T-helper 9 cell (primary cell): ENCODE measurements at regions not wholly inside any gene's neighbourhood (a gene's known extent, or its start where the extent isn't known, plus 50 kb on each side); places are given as distances from the start of the nearest gene placed in this dataset.

ENCODE experiments used
- DNase-seq: peaks from one replicate; pipeline ENCODE4 v3.0.0-alpha.2; 2020

DNA sequence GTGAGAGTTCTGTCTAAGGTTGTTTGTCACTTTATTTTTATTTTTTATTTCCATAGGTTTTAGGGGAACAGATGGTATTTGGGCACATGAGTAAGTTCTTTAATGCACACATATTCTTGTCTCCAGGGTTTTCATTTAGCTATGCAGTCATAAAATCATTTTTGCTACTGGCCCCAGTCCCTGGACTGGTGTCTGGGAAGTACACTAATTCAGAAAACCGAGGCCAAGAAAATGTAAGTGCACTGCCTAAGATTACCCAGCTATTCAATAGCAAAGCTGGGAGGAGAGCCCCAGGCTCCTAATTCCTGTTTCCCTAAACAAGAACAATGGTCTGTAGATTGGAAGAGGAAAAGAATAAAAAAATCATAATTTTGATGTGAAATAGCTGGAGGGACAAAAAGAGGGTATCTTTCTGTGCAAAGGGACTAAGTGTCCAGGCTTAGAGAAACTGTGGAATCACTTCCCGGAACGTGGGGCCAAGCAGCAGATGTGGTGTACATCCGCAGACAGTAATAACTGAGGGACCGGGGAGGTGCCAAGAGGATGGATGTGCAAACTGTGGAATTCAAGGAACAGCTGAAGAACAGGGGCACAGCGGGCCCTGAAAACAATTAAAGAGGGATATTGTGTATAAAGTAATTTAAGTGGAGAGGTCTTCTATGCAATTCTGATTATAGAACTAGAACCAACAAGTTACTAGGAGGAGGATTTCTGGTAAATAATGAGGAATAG lies 236.3 kb downstream of the ACKR3 start:
- no peak for DNase-seq

DNA sequence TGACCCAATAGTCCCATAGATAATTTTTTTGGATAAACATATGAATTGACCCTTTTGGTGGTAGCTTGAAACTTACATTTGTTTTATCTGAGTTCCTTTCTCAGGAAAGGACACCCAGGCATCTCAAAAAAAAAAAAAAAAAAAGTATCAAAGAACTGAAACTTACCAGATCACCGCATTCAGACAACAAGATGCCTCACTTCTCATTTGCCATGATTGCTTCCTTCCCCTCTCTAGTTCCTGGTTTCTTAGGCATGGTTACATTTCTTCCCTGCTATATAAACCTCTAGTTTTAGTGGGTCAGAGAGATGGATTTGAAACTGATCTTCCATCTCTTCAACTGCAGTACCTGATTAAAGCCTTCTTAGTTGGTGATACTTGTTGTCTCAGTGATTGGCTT lies 240.1 kb downstream of the ACKR3 start:
- DNase-seq = no peak

DNA sequence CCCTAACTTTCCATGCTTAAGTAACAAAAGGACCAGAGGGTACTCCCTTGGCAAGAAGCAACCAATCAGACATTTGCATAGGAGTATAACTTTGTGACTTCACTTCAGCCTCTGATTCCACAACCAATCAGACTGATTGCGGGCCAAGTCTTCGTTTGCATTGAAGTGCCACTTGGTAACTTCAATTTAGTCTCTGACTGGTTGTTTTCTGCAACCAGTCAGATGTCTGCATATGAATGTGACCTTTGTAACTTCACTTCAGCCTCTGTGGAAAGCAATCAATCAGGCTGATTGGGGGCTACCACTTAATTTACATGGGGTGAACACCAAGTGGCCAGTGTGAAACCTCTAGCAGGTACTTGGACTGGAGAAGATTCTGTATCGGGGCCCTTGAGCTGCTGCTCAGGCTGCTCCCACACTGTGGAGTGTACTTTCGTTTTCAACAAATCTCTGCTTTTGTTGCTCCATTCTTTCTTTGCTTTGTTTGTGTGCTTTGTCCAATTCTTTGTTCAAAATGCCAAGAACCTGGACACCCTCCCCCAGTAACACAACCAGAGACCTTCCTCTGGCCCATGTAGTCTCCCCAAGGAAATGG lies 241.5 kb downstream of the ACKR3 start:
- DNase-seq = no peak

DNA sequence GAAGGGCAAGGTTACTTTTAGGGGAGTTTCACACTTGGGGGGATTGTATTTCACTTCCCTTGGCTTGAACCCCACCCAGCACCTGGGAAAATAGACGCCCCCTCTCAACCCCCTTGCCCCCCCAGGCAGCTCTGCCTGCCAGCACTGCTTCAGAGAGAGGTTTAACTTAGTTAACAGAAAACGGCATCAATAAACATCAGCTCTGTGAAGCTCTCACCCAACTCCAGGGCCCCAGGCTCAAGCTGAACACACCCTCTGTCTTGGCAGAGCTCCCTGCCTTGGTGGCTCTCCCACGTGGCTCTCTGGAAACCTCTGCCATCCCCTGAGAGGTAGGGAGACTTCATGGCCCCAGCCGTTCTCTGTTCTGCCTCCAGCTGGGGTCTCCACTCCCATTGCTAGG lies 244.1 kb downstream of the ACKR3 start:
- DNase-seq = no peak

DNA sequence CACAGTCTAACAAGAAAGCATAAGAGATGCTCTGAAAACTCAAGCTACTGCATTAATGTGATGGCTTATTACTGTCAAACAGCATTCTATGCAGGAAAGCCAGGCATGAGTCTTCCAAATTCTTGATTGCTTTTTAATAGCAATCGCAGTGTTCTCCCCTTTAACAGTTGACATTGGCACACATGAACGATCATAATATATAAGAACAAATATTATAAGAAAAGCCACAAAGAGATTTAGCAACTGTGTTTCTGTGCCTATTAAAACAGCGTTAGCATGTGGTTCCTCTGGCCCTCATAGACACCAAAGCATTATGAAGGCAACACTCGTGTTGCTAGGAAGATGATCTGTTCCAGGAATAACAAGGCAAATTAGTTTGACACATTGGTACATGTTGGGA lies 245.0 kb downstream of the ACKR3 start:
- DNase-seq = no peak

DNA sequence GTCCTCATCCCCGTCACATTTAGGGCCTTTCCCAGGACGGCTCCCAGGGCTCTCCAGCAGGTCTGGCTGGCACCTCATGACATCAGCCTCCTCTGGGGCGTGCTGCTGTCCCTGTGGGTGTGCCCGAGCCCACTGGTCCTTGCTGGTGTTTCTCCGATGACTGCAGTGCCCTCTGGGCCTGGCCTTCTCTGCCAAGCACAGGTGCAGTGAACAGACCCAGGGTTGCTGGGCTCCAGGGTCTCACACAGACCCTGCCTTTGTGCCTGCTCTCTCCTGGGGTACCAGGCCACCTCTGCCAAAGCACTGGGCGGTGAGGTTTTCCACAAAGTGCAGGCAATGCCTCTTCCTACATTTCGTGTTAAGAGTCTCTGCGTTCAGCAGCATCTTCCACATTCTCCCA lies 246.1 kb downstream of the ACKR3 start:
- DNase-seq = no peak

DNA sequence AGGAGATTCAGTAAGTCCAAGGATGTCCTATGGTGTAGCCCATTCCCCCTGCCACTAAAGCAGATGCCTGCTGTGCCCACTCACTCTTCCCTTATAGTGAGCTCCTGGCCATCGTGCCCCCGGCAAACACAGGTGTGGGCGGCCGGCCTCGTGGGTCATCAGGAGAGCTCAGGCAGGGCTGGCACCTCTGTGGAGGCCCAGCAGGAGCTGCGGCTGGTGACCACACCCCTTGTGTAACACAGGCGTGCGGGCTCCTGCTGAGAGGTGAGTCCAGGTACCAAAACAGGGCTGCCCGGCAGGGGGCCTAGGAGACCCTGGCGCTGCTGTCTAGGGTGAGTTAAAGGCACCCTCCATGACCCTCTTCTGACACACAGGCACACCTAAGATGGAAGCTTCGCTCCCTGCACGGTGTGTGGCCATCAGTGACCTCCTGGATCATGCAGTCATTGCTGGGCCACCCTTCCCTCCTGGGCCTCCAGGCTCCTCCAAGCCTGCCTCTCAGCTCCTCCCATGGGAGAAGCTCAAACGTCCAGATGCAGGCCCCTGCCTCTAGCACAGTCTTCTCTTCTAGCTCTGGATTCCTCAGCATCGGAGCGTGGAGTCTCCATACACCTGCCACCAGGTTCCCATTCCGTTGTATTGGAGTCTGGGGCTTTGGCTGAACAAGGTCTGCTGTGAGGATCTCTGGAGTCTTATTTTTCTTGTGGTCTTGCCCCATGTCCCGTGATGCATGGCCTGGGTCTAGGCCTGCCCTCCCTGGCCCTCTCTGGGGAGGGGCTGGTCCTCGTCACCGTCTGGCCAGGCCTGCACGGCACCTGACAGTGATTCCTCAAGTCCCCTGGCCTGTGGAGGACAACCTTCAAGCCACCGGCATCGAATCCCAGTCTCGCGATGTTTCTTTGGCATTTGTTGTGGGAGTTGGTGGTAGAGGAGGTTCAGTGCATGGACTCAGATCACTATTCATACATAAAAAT lies 246.9 kb downstream of the ACKR3 start:
- no peak for DNase-seq

DNA sequence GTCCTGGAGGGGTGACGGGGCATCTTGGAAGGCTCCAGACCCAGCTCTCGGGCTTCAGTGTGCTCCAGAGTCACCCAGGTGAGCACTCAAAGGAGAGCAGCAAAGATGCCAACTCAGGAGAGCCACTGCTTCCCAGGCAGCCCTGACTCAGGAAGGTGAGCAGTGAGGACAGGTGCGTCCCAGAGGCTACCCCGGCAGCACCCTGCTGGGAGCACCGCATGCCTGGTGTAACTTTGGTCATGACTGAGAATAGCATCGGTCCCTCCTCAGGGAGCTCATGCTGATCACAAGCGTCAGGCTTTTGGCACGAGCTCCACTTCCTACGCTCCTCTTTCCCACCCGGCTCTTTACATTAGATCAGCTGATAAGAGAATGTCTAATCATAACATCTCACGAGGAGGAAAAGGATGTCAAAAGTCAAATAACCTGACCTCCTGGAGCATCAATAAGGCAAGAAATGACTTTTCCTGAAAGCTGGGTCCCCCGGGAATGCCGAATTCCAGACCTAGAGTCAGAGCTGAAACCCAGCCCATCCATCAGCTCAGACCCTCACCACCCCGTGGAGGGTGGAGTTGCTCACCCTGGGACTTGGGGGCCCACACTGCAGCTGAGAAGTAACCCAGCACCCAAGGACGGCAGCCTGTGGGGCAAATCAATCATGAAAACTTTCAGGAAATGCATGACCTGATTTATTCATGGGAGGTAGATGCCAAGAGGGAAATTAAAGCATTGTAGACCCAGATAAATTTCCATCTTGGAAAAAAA lies 248.8 kb downstream of the ACKR3 start:
- no peak for DNase-seq

DNA sequence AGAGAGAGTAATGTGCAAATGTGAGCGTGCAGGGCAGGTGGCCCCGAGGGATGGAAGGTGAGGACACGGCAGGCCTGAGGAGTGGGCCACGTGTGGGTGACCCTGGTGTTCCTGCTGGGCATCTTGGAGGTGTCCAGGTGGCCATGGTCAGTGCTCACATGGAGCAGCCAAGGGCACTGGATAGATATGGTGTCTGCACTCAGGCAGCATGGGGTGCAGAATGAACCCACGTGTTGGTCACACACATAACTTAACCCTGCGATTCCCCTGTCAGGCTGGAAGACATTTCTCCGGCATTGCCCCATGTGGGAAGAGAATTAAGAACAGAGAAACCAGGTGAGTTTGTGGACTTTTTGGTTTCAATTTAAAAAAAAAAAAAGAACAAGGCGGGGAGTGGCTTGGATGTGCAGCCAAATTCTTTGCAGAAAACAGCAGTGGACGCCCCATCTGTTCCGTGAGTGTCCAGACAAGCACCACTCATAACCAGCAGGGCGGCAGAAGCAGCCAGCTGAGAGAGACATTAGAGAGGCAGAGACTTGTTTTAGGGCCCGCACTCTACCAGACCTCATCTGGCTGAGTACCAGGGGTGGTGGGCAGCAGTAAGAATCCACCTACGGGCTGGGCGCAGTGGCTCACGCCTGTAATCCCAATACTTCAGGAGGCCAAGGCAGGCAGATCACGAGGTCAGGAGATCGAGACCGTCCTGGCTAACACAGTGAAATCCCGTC lies 249.8 kb downstream of the ACKR3 start:
- DNase-seq = no peak

DNA sequence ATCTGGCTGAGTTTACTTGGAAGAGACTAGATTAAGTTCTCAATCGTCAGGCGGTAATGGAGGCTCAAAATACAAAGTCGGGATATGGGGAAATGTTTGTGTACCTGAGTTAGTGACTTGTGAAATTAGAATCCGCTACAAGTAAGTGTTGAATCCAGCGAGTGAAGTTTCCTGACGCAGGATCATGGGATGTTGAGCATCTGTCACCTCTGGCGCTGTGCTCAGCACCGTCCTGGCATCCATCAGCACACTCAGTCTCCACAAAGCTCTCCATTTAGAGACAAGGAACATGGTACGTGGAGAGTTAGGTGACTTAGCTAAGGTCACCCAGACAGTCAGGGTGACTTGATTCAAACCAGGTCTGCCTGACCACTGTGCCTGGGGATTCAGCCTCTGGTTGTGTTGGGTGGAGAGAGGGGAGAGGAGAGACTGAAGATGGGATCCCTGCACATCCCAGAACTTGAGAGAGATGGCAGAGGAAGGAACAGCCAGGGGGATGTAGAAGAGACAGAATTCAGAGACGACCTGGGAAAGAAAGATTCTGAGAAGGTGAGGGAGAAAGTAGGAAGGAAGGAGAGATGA lies 251.2 kb downstream of the ACKR3 start:
- DNase-seq = no peak

DNA sequence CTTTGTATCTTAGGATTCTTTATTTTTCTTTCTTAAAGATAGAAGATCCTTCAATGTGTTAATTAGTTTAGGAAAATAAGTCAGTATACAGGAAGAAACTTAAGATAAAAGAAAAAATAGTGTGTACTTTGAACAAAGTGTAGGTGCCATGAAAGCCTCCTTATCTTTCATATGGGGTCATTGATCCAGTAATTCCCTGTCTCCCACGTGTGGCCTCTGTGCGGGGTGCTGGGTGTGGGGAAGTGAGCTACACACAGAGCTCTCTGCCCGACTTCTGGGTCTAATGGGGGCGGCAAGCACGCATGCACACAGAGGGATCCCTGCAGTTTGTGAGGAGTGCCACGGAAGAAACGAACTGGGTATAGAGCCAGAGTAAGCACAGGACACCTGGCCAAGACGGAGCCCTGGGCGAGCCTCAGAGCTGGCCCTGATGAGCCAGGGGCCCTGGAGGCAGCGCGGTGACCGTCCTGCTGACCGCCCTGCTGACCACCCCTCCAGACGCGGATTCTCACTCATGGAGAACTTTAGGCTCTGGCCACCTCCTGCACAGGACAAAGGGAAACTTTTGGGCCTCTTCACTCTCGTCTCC lies 253.5 kb downstream of the ACKR3 start:
- no peak for DNase-seq

DNA sequence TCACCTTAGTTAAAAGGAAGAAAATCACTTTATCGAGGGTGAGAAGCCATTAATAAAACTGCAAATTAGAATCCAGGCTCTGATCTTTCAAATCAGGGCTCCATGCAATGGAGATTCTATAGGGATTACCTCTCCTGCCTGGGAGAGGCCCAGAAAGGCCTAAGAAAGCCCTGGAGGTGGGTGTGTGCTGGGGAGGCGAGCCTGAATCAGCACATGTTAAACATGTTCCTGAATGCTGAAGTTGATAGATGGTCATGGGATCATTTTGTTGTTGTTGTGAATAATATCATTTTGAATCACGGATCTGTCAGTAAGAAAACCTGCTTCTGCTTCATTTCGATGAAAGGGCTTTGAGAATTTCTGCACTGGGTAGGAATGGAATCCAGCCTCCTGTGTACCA lies 254.3 kb downstream of the ACKR3 start:
- no peak for DNase-seq

DNA sequence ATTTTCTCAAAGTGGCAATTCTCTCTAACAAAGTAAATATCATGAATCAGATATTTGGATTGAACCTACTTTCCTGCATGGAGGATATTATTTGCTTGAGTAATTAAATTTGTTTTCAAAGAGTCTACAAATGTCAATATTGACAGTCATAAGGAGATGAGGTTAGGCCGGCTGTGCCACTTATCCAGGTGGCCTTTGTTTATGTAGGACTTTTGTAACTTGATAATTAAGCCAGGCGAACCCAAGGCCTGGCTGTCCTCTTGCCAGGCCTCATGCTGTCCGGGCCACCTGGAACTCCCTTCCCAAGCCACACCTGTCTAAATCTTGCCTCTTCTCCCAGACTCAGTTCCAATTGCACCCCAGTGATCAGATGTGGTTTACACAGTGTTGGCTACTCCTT lies 255.2 kb downstream of the ACKR3 start:
- DNase-seq = no peak

DNA sequence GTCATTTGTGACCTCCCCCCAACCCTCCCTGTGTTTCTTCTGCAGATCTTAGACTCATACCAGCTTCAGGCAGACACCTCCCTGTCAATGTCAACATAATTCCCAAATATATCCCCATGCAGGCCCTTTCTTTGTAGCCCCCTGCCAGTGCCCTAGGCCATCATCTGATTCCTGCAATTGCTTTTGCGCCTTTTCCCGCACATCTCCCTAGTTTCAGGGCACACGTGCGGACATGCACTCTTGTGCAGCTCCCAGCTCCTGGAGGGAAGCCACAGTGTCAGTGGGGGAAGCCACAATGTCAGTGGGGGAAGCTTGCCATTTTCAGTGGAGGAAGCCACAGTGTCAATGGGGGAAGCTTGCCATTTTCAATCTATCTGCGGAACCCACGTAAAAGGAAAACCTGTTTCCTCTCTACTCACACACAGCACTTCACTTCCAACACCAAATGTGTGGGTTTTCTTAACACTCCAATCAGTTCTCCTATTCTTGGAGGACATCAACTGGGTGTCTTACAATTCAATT lies 256.4 kb downstream of the ACKR3 start:
- no peak for DNase-seq

DNA sequence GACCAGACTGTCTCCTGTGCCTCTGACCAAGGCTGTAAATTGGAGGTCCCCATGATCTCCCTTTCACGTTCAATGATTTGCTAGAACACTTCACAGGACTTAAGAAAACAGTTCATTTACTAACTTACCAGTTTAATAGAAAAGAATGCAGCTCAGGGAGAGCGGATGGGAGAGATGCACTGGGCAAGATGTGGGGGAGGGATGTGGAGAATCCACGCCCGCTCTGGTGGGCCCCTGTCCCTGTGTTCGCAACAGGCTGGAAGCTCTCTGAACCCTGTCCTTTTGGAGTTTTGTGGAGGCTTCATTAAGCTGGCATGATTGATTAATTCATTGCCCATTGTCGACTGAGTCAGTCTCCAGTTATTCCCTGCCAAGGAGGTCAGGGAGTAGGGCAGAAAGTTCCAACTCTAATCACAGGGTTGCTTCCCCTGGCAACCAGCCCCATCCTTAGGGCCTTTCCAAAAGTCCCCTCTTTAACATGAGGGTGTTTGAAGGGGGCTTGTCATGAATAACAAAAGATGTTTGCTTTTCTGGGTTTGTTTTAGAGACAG lies 257.1 kb downstream of the ACKR3 start:
- no peak for DNase-seq

DNA sequence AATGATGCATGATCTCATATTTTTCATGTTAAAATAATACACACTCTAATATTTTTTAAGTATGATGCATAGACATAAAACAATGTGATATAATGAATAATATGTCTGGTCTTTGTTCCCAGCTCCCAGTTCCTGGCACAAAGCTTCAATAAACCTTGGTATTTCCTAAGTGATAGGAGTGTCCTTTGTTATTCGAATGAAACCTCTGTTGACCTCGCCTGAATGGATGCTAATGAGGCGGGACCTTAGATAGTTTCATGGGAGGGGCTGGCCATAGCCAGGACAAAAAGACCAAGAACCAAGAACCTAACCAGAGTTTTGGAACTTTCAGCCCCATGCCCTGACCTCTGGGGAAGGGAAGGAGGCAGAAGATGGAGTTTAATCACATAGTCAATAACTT lies 257.7 kb upstream of the COPS8 start:
- no peak for DNase-seq

DNA sequence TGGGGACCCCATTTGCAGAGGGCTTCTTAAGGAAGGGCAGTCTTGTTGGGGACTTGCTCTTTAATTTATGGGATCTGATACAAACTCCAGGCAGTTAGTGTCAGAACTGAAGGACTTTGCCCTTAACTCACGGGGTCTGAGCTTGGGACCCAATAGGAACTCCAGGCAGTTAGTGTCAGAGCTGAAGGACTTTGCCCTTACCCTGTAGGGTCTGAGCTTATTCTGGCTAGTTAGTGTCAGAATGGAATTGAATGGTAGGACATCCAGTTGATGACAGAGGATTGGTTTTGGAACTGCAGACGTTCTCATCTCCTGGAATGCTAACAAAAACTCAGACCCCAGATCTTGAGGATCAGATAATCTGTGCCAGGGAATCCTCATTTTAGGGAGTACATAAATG lies 256.9 kb upstream of the COPS8 start:
- no peak for DNase-seq

DNA sequence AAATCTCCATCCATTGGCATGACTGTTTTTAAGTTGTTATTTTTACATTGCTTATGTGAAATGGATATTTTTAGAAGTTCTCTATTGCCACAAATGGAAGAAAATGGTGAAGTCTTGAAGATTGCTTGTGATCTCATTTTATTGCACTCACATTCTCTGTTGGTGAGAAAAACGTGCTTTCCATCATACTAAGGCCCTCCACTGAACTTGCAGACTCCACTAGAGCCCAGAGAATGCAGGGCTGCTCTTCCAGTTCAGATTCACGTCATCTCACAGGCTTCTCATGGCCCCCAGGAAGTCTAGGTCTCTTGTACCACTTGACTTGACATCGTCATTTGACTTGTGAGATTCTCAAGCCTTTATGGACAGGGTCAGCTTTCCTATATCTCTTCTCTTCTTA lies 254.8 kb upstream of the COPS8 start:
- no peak for DNase-seq

DNA sequence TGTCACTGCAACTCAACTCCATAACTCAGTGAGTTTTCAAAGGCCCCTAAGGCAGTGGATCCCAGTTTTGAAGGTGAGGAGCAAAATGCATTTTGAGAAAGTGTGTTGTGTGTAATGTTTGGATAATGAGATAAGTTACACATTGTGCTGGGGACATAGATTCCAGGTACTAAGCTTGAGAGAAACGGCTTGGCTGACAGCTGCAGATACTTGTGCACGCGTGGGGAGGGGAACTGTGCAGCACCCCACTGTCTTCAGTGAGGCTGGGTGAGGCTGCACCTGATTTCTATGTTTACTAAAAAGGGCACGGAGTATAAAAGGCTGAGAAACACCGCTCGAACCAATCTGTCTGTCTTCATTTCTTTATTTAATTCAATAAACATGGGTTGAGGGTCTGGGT lies 254.0 kb upstream of the COPS8 start:
- DNase-seq = no peak

DNA sequence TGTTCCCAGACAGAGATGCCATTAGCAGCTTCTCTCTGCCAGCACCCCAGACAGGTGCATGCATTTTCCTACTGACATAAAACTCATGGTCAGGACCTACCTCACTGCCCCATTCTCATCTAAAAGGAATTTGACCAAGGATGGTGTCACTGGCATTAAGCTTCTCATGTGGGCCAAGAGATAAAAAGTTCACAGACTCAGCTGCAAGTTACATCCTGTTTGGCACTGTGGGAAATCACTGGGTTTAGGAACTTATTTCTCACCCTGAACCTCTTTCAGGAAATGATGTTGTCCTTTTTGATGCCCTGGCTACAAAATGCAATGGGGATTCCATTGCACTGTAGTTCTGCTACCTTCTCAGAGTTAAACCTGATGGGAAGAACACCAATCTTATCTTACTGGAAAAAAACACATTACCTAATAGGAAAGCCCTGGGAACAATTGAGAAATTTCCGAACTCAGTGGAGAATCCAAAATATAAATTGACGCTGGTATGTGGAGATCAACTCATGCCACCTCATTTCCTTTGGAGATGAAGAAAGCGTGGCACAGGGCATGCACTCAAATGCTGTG lies 252.1 kb upstream of the COPS8 start:
- DNase-seq = no peak

DNA sequence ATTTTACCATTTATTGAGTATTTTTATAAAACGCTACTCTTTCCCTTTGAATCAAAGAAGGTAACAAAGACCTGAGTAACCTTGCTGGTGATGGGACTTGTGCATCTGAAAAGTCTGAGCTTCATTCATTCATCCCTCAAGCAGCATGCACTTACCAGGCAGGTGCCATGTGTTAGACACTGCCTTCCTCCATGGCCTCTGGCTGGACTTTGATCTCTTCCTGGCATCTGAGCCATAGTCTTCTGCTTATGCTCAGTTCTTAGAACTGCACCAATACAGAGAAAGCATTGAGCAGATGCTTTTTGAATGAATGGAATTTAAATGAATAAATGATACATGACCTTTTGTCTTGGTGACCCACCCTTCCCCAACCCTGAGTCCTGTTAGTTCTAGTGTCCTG lies 251.4 kb upstream of the COPS8 start:
- no peak for DNase-seq
